Caco-2 (cell line): ENCODE measurements at regions not wholly inside any gene's neighbourhood (a gene's known extent, or its start where the extent isn't known, plus 50 kb on each side); places are given as distances from the start of the nearest gene placed in this dataset.

Source experiments
- BruUV-seq: library from RNA; stranded (reverse); fragments of 400-500 nt; replicated peaks from 2 replicates; lab custom pipeline; 2021; lab: Mats Ljungman, UMichigan
- CTCF ChIA-PET: fragments of 300-600 bp; sonication (Branson Sonifier 250); formaldehyde crosslinking; loops from one replicate; lab custom pipeline; 2022; ENCODE audit warnings: antibody characterized with exemption; lab: Charles Lee
- POLR2A ChIA-PET: fragments of 300-600 bp; sonication (Branson Sonifier 250); formaldehyde crosslinking; loops from one replicate; lab custom pipeline; 2022; ENCODE audit warnings: antibody characterized with exemption; lab: Charles Lee
- DNase-seq, 2 experiments: peaks; one replicate each; pipeline versions ENCODE4 v3.0.0 to v3.0.0-alpha.2; 2020 to 2022
- H3K27me3 ChIP-seq: replicated peaks from 2 replicates; pipeline ENCODE4 v1.6.0; 2011; ENCODE audit warnings: low read length; ENCODE audit not compliant: control insufficient read depth, insufficient read depth
- H3K36me3 ChIP-seq: 2 replicates; pipeline ENCODE4 v1.5.1; 2011; ENCODE audit warnings: low read length; ENCODE audit not compliant: control insufficient read depth, insufficient read depth
- H3K4me1 ChIP-seq: fragments of 250-450 bp; sonication (Bioruptor Pico); 2 replicates; pipeline ENCODE4 v1.5.1; 2020; ENCODE audit warnings: mild to moderate bottlenecking
- H3K4me3 ChIP-seq: 2 replicates; pipeline ENCODE4 v1.5.1; 2011; ENCODE audit warnings: low read depth, mild to moderate bottlenecking, control low read depth, low read length
- H3K9me3 ChIP-seq: fragments of 250-450 bp; sonication (Bioruptor Pico); 2 replicates; pipeline ENCODE4 v1.5.1; 2020; ENCODE audit warnings: mild to moderate bottlenecking, moderate library complexity
- H3K27ac Mint-ChIP-seq: one replicate; pipeline ENCODE4 v1.8.0; 2022; ENCODE audit warnings: mixed read lengths; ENCODE audit not compliant: unreplicated experiment
- H3K27me3 Mint-ChIP-seq: one replicate; pipeline ENCODE4 v1.8.0; 2022; ENCODE audit warnings: mixed read lengths; ENCODE audit not compliant: insufficient read depth, unreplicated experiment
- H3K36me3 Mint-ChIP-seq: one replicate; pipeline ENCODE4 v1.8.0; 2022; ENCODE audit warnings: mild to moderate bottlenecking, mixed read lengths; ENCODE audit not compliant: insufficient read depth, unreplicated experiment
- H3K4me1 Mint-ChIP-seq: one replicate; pipeline ENCODE4 v1.8.0; 2022; ENCODE audit warnings: low read depth, mixed read lengths; ENCODE audit not compliant: unreplicated experiment
- H3K4me3 Mint-ChIP-seq: one replicate; pipeline ENCODE4 v1.8.0; 2022; ENCODE audit warnings: mild to moderate bottlenecking, moderate library complexity, mixed read lengths; ENCODE audit not compliant: unreplicated experiment
- H3K9me3 Mint-ChIP-seq: one replicate; pipeline ENCODE4 v1.8.0; 2022; ENCODE audit warnings: mixed read lengths; ENCODE audit not compliant: unreplicated experiment
- intact Hi-C: fragments of 100-400 bp; cut with micrococcal nuclease; formaldehyde crosslinking; loops from one replicate; pipeline ENCODE4 v1.10.0; 2022; ENCODE audit not compliant: unreplicated experiment
- TF ChIP-seq, protein P1 (sequence below), 2 experiments: fragments of 200-600 bp in 1 of 2; IDR thresholded peaks; 1 replicate in 1 of 2; 2 replicates in 1 of 2; pipeline versions ENCODE4 v1.5.1 to v1.8.0; 2011 to 2022; ENCODE audit warnings: antibody characterized with exemption in 1 of 2, control low read depth in 1 of 2, inconsistent platforms in 1 of 2, low read depth in 1 of 2, low read length in 1 of 2, mild to moderate bottlenecking in 1 of 2, moderate library complexity in 1 of 2; ENCODE audit not compliant: insufficient read depth in 1 of 2, severe bottlenecking in 1 of 2, unreplicated experiment in 1 of 2

DNA sequence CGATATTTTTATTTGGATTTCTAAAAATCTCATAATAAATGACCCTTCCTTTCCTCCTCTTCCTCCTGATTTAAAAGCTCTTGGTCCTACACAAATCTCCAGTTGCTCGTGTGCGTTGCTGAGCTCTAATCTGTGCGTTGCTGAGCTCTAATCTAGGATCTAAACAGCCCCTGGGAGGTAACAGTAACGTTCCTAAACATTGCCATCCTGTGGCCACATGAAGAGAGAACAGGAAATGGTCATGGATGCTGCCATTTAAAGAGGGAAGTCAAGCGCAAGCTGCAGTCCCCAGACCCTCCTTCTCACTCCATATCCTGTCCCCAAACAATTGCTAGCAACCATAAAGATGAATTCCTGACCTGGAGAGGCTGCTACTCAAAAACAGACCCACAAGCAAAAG lies 170.8 kb downstream of the NUFIP1 start:
- peak overlapping the region; percentile 76 for H3K27ac Mint-ChIP-seq
- H3K36me3 Mint-ChIP-seq, result peaks cover 9% of the 10 kb centered on the region
- Histone ChIP-seq H3K4me1 (peaks cover 62% of the 10 kb centered on the region), H3K4me3 (no peak overlapping the region), H3K9me3 (no peaks in the 10 kb centered on the region), H3K27me3 (no peaks in the 10 kb centered on the region), H3K36me3 (no peaks in the 10 kb centered on the region)
- ChIA-PET POLR2A (no interaction called here), CTCF (interaction anchor here (0.9 to 1.3 kb wide), 3 partner anchors 35 to 217 kb away, joined by 3 to 5 read pairs (median 3); no protein-coding TSS in a partner anchor)
- DNase-seq, result peak; percentile 50 to 56
- TF ChIP-seq, protein P1, sequence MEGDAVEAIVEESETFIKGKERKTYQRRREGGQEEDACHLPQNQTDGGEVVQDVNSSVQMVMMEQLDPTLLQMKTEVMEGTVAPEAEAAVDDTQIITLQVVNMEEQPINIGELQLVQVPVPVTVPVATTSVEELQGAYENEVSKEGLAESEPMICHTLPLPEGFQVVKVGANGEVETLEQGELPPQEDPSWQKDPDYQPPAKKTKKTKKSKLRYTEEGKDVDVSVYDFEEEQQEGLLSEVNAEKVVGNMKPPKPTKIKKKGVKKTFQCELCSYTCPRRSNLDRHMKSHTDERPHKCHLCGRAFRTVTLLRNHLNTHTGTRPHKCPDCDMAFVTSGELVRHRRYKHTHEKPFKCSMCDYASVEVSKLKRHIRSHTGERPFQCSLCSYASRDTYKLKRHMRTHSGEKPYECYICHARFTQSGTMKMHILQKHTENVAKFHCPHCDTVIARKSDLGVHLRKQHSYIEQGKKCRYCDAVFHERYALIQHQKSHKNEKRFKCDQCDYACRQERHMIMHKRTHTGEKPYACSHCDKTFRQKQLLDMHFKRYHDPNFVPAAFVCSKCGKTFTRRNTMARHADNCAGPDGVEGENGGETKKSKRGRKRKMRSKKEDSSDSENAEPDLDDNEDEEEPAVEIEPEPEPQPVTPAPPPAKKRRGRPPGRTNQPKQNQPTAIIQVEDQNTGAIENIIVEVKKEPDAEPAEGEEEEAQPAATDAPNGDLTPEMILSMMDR (IDR thresholded peaks at IDR 0.05; ENCODE audit: insufficient read depth in 1 of 2, low read depth in 1 of 2, low read length in 1 of 2, severe bottlenecking in 1 of 2, unreplicated experiment in 1 of 2), result peak in 1 of 2 experiments; percentile 37
- H3K4me3 Mint-ChIP-seq, result no peak overlapping the region
- peaks cover 52% of the 10 kb centered on the region for H3K4me1 Mint-ChIP-seq
- BruUV-seq, result no TSS peak
- intact Hi-C loops, result loop anchor here (1.0 to 10.0 kb wide), 5 partner anchors 60 to 914 kb away; no protein-coding TSS in a partner anchor
- H3K27me3 Mint-ChIP-seq, result no peaks in the 10 kb centered on the region
- H3K9me3 Mint-ChIP-seq, result no peaks in the 10 kb centered on the region

DNA sequence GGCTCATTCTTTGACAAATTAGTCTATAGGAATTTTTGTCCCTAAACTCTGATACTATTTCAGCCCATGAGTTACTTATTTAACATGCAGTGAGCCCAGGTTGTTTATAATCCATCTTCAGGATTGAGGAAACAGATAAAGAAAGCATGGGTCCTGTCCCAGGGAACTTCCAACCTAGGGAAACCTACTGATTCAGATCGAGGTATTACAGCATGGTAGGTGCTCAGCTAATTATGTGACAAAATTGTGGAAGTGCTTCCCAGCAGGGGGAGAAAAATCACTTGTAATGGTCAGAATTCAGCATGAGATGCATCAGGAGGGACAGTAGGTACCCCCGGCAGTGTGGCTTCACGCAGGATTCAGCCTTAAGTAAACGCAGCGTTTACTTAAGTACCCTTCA lies 171.3 kb downstream of the NUFIP1 start:
- Histone ChIP-seq H3K36me3 (no peaks in the 10 kb centered on the region), H3K4me1 (peaks cover 66% of the 10 kb centered on the region), H3K27me3 (no peaks in the 10 kb centered on the region), H3K4me3 (no peak overlapping the region), H3K9me3 (no peaks in the 10 kb centered on the region)
- peak overlapping the region; percentile 9 for H3K4me3 Mint-ChIP-seq
- no peaks in the 10 kb centered on the region for H3K27me3 Mint-ChIP-seq
- intact Hi-C loops, result loop anchor here (1.0 to 10.0 kb wide), 5 partner anchors 61 to 913 kb away; no protein-coding TSS in a partner anchor
- H3K36me3 Mint-ChIP-seq, result peaks cover 9% of the 10 kb centered on the region
- peak overlapping the region; percentile 76 for H3K27ac Mint-ChIP-seq
- no TSS peak for BruUV-seq
- H3K4me1 Mint-ChIP-seq, result peaks cover 56% of the 10 kb centered on the region
- no peak for DNase-seq
- CTCF ChIA-PET, result interaction anchor here (0.9 to 1.3 kb wide), 3 partner anchors 36 to 216 kb away, joined by 3 to 5 read pairs (median 3); no protein-coding TSS in a partner anchor
- POLR2A ChIA-PET, result no interaction called here
- no peaks in the 10 kb centered on the region for H3K9me3 Mint-ChIP-seq
- TF ChIP-seq, protein P1 (IDR thresholded peaks at IDR 0.05; ENCODE audit: insufficient read depth in 1 of 2, low read depth in 1 of 2, low read length in 1 of 2, severe bottlenecking in 1 of 2, unreplicated experiment in 1 of 2), result no peak

DNA sequence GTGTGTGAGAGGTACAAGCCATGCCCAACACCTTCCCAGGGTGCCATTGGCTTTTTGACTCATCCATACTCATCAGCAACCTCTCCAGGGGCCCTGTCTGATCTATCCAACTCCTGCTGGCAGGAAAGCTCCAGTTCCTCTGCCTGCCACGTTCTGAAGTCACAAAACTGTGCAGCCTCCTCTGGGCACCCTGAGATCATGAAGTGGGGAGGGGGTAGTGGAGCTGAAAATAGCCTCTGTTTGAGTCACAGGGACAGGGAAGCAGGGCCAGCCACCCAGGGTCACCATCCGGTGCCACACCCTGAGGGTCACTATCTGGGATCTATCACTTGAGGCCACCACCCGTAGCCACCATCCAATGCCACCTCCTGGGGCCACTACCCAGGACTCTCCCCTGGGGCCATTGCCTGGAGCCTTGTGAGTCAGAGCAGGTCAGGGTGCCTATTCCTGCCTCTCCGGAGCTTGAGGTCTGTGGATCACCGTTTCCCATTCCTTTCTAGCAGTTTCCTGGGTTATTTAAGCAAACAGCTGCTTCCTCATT lies 172.1 kb downstream of the NUFIP1 start:
- ChIA-PET CTCF (interaction anchor here (0.6 kb wide), 1 partner anchor 1714 kb away, joined by 8 read pairs; no protein-coding TSS in a partner anchor), POLR2A (no interaction called here)
- Mint-ChIP-seq H3K4me3 (peak overlapping the region; percentile 9), H3K36me3 (peaks cover 9% of the 10 kb centered on the region), H3K27me3 (no peaks in the 10 kb centered on the region), H3K9me3 (no peaks in the 10 kb centered on the region), H3K4me1 (peaks cover 64% of the 10 kb centered on the region), H3K27ac (peak overlapping the region; percentile 76)
- intact Hi-C loops, result loop anchor here (10.0 kb wide), 2 partner anchors 158 to 912 kb away; no protein-coding TSS in a partner anchor
- Histone ChIP-seq H3K27me3 (no peaks in the 10 kb centered on the region), H3K4me3 (no peak overlapping the region), H3K4me1 (peaks cover 74% of the 10 kb centered on the region), H3K9me3 (no peaks in the 10 kb centered on the region), H3K36me3 (no peaks in the 10 kb centered on the region)
- TF ChIP-seq, protein P1 (IDR thresholded peaks at IDR 0.05; ENCODE audit: insufficient read depth in 1 of 2, low read depth in 1 of 2, low read length in 1 of 2, severe bottlenecking in 1 of 2, unreplicated experiment in 1 of 2), result no peak
- BruUV-seq, result no TSS peak
- DNase-seq, result no peak
